ENCODE measurements at regions not wholly inside any gene's neighbourhood (a gene's known extent, or its start where the extent isn't known, plus 50 kb on each side); places are given as distances from the start of the nearest gene placed in this dataset.

DNA sequence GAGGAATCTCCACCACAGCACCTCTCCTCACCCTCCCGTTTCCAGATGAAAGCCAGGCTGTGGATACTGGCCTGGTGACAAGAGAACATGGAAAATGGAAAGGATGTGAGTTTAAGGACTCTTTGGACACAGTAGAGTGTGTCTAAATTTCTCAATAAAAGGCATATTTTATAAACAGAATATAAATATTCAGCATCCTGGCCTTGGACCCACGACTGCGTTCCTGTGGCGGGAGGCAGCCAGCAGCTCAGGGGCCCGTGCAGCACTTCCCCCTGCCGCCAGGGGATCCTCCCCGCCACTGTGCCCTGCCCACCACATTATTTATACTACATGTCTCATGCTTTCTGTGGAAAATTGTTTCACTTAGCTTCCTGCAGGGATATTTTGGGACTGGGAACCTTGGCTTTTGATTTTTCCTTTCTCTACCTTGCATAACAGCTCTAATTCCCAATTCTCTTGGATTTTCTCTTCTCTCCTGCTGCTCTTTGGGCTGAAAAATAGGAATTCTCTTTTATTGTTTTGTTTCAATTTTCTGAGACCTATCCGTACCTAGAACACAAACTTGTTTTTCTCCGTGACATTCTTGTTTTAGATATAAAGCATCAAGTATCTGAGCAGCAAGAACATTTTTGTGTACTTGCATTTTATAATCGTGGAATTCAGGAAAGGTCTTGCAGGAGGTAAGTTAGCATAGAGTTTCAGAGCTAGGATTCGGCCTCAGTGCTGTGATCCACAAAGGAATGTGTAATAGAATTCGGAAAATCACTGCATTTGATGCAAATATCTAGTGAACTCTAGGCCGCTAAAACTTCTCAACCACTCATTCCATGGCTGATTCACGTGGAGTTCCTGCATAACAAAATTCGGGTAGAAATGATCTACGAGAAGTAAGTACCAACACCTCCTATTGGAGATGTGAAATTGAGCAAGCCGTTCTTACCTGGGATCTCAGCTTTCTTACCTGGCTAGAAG, 107.7 kb upstream of the SPATA13 start:
- no peak overlapping the region for H2AFZ ChIP-seq (ENCODE audit: insufficient read depth, low read depth, low read length, poor library complexity, severe bottlenecking)
- H4K20me1 ChIP-seq (ENCODE audit: insufficient read depth, low read length) = no peaks in the 10 kb centered on the region
- H3K27me3 ChIP-seq (ENCODE audit: control insufficient read depth in 2 of 2, insufficient read depth in 2 of 2, low read length in 2 of 2) = no peaks in the 10 kb centered on the region
- 75% methylated on average over 1 of the region's 17 CpGs for WGBS (ENCODE audit: insufficient coverage)
- no peaks in the 10 kb centered on the region for H3K4me1 ChIP-seq (ENCODE audit: control insufficient read depth in 1 of 2, insufficient read depth in 2 of 2, low read length in 2 of 2)
- no peak overlapping the region for H3K9ac ChIP-seq (ENCODE audit: insufficient read depth, low read length, poor library complexity, severe bottlenecking)
- H3K4me3 ChIP-seq (replicated peaks in 1 of 3; ENCODE audit: low read depth in 2 of 3, low read length in 3 of 3) = no peak overlapping the region
- Mint-ChIP-seq H3K27ac (no peak overlapping the region), H3K4me1 (peaks cover 7% of the 10 kb centered on the region), H3K4me3 (peak overlapping the region in 1 of 2 donors; percentile 66), H3K36me3 (no peaks in the 10 kb centered on the region), H3K9me3 (peaks cover 0 to 1% (median 0%) of the 10 kb centered on the region in 7 donors), H3K27me3 (ENCODE audit: low read depth in 3 of 3) (peaks cover 0 to 1% (median 0%) of the 10 kb centered on the region in 3 donors)
- no peak overlapping the region for H3K4me2 ChIP-seq (replicated peaks; ENCODE audit: extremely low read depth, low read length, poor library complexity, severe bottlenecking)
- DNase-seq = no peak
- H3K79me2 ChIP-seq (ENCODE audit: insufficient read depth, low read length) = no peaks in the 10 kb centered on the region
- H3K9me3 ChIP-seq (replicated peaks in 1 of 2; ENCODE audit: control insufficient read depth in 1 of 2, insufficient read depth in 1 of 2, low read length in 2 of 2) = no peaks in the 10 kb centered on the region
- no peak for TF ChIP-seq CTCF (IDR thresholded peaks at IDR 0.05)
- H3K27ac ChIP-seq (ENCODE audit: low read depth in 1 of 2, low read length in 2 of 2) = no peak overlapping the region
- intact Hi-C loops (cut with micrococcal nuclease) = loop anchor here in 1 of 2 donors (10.0 kb wide), 1 partner anchor 162 kb away; no protein-coding TSS in a partner anchor
- no peaks in the 10 kb centered on the region for H3K36me3 ChIP-seq (replicated peaks in 1 of 2; ENCODE audit: control insufficient read depth in 1 of 2, insufficient read depth in 2 of 2, low read length in 2 of 2)

- Histone ChIP-seq H2AFZ (ENCODE audit: insufficient read depth, low read depth, low read length, poor library complexity, severe bottlenecking) (no peak overlapping the region), H3K4me2 (replicated peaks; ENCODE audit: extremely low read depth, low read length, poor library complexity, severe bottlenecking) (no peak overlapping the region), H3K79me2 (ENCODE audit: insufficient read depth, low read length) (no peaks in the 10 kb centered on the region), H4K20me1 (ENCODE audit: insufficient read depth, low read length) (no peaks in the 10 kb centered on the region), H3K4me3 (replicated peaks in 1 of 3; ENCODE audit: low read depth in 2 of 3, low read length in 3 of 3) (no peak overlapping the region), H3K4me1 (ENCODE audit: control insufficient read depth in 1 of 2, insufficient read depth in 2 of 2, low read length in 2 of 2) (no peaks in the 10 kb centered on the region), H3K9ac (ENCODE audit: insufficient read depth, low read length, poor library complexity, severe bottlenecking) (no peak overlapping the region), H3K27ac (ENCODE audit: low read depth in 1 of 2, low read length in 2 of 2) (no peak overlapping the region), H3K9me3 (replicated peaks in 1 of 2; ENCODE audit: control insufficient read depth in 1 of 2, insufficient read depth in 1 of 2, low read length in 2 of 2) (no peaks in the 10 kb centered on the region), H3K27me3 (ENCODE audit: control insufficient read depth in 2 of 2, insufficient read depth in 2 of 2, low read length in 2 of 2) (no peaks in the 10 kb centered on the region), H3K36me3 (replicated peaks in 1 of 2; ENCODE audit: control insufficient read depth in 1 of 2, insufficient read depth in 2 of 2, low read length in 2 of 2) (no peaks in the 10 kb centered on the region)
- H3K27me3 Mint-ChIP-seq (ENCODE audit: low read depth in 3 of 3) = peaks cover 0 to 1% (median 0%) of the 10 kb centered on the region in 3 donors
- peaks cover 7% of the 10 kb centered on the region for H3K4me1 Mint-ChIP-seq
- 72% methylated on average over 5 of the region's 9 CpGs for WGBS (ENCODE audit: insufficient coverage)
- H3K9me3 Mint-ChIP-seq = no peaks in the 10 kb centered on the region
- H3K36me3 Mint-ChIP-seq = no peaks in the 10 kb centered on the region
- H3K27ac Mint-ChIP-seq = no peak overlapping the region
- no peak overlapping the region for H3K4me3 Mint-ChIP-seq
- intact Hi-C loops (cut with micrococcal nuclease) = loop anchor here in 1 of 2 donors (10.0 kb wide), 1 partner anchor 161 kb away; no protein-coding TSS in a partner anchor
- DNase-seq = peak; percentile 15 to 48 (median 41)
- peak; percentile 63 for TF ChIP-seq CTCF (IDR thresholded peaks at IDR 0.05)
These were observed 106.8 kb upstream of the SPATA13 start for GRCh38 chr13:24053519-24054251.
